Ovary (tissue), 3 donors: ENCODE measurements at regions not wholly inside any gene's neighbourhood (a gene's known extent, or its start where the extent isn't known, plus 50 kb on each side); places are given as distances from the start of the nearest gene placed in this dataset.

Experiments
- EP300 ChIP-seq: sonication (generic); formaldehyde crosslinking; IDR thresholded peaks from one replicate; pipeline ENCODE4 v1.6.1; 2017; ENCODE audit warnings: antibody characterized with exemption
- POLR2A ChIP-seq: fragments of 450-650 bp; IDR thresholded peaks from one replicate; pipeline ENCODE4 v1.6.1; 2017; ENCODE audit warnings: antibody characterized with exemption, mild to moderate bottlenecking, moderate library complexity
- TF ChIP-seq, protein P1 (sequence below), 3 donors: fragments of 450-650 bp in 2 of 3; fragments of 200-600 bp in 1 of 3; IDR thresholded peaks; one replicate each; pipeline versions ENCODE4 v1.5.1 to v1.8.0; 2016 to 2022; ENCODE audit warnings: antibody characterized with exemption in 3 of 3, mild to moderate bottlenecking in 1 of 3
- donor health status: DM: no; HTN: no; CAD: no.

DNA sequence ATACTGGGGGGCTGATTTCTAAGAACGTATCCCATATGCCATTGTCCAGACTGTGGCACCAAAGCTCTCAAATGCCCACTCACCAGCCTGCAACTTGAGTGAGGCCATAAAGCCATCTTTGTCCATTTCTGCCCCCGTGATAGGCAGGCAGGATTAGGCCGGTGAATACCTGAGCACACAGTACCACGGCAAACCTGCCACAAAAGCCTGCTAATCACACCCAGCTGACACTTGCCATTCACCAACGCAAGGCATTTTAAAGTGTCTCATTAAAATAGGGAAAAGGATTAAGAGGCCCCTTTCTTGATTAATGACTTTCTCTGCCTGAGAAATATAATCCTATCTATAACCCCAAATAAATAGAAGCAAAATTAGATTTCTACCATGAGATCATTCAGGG lies 111.4 kb upstream of the NANOS1 start:
- TF ChIP-seq, protein P1, sequence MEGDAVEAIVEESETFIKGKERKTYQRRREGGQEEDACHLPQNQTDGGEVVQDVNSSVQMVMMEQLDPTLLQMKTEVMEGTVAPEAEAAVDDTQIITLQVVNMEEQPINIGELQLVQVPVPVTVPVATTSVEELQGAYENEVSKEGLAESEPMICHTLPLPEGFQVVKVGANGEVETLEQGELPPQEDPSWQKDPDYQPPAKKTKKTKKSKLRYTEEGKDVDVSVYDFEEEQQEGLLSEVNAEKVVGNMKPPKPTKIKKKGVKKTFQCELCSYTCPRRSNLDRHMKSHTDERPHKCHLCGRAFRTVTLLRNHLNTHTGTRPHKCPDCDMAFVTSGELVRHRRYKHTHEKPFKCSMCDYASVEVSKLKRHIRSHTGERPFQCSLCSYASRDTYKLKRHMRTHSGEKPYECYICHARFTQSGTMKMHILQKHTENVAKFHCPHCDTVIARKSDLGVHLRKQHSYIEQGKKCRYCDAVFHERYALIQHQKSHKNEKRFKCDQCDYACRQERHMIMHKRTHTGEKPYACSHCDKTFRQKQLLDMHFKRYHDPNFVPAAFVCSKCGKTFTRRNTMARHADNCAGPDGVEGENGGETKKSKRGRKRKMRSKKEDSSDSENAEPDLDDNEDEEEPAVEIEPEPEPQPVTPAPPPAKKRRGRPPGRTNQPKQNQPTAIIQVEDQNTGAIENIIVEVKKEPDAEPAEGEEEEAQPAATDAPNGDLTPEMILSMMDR (IDR thresholded peaks at IDR 0.05) = no peak
- no peak for TF ChIP-seq POLR2A
- TF ChIP-seq EP300 = no peak
